ENCODE measurements at regions not wholly inside any gene's neighbourhood (a gene's known extent, or its start where the extent isn't known, plus 50 kb on each side); places are given as distances from the start of the nearest gene placed in this dataset.
A peak's percentile ranks its signal among the peaks of the same experiment; 100 is the strongest.

GRCh38 chr1:55717111-55717510 is 501.9 kb upstream of the USP24 start:
- Histone ChIP-seq H3K36me3 (ENCODE audit: control insufficient read depth, insufficient read depth, low read length) (no peaks in the 10 kb centered on the region), H3K4me3 (ENCODE audit: low read length) (no peak overlapping the region), H3K9me3 (replicated peaks; ENCODE audit: control insufficient read depth, low read depth, low read length) (no peaks in the 10 kb centered on the region), H3K4me1 (ENCODE audit: control insufficient read depth, insufficient read depth, low read length) (peaks cover 37% of the 10 kb centered on the region), H3K27me3 (ENCODE audit: control insufficient read depth, insufficient read depth, low read length) (no peaks in the 10 kb centered on the region), H3K27ac (ENCODE audit: low read length) (no peak overlapping the region)
- no peak for DNase-seq
- WGBS (ENCODE audit: insufficient coverage) = 35% methylated on average over 2 of the region's 3 CpGs

GRCh38 chr1:55716610-55717009 is 501.4 kb upstream of the USP24 start:
- no peak overlapping the region for H3K27ac ChIP-seq (ENCODE audit: low read length)
- no peak overlapping the region for H3K4me3 ChIP-seq (ENCODE audit: low read length)
- no peaks in the 10 kb centered on the region for H3K27me3 ChIP-seq (ENCODE audit: control insufficient read depth, insufficient read depth, low read length)
- H3K9me3 ChIP-seq (replicated peaks; ENCODE audit: control insufficient read depth, low read depth, low read length) = no peaks in the 10 kb centered on the region
- no peak for DNase-seq
- no CpG with 5 or more reads among the region's 1 CpG for WGBS (ENCODE audit: insufficient coverage)
- no peaks in the 10 kb centered on the region for H3K36me3 ChIP-seq (ENCODE audit: control insufficient read depth, insufficient read depth, low read length)
- H3K4me1 ChIP-seq (ENCODE audit: control insufficient read depth, insufficient read depth, low read length) = peaks cover 37% of the 10 kb centered on the region

- no peak overlapping the region for H3K4me3 ChIP-seq (ENCODE audit: low read length)
- DNase-seq = no peak
- no peaks in the 10 kb centered on the region for H3K9me3 ChIP-seq (replicated peaks; ENCODE audit: control insufficient read depth, low read depth, low read length)
- no peaks in the 10 kb centered on the region for H3K27me3 ChIP-seq (ENCODE audit: control insufficient read depth, insufficient read depth, low read length)
- 40% methylated on average over 1 of the region's 2 CpGs for WGBS (ENCODE audit: insufficient coverage)
- H3K4me1 ChIP-seq (ENCODE audit: control insufficient read depth, insufficient read depth, low read length) = peaks cover 37% of the 10 kb centered on the region
- no peak overlapping the region for H3K27ac ChIP-seq (ENCODE audit: low read length)
- no peaks in the 10 kb centered on the region for H3K36me3 ChIP-seq (ENCODE audit: control insufficient read depth, insufficient read depth, low read length)
These were observed 501.0 kb upstream of the USP24 start for GRCh38 chr1:55716151-55716550.

GRCh38 chr1:55714230-55714629 is 499.1 kb upstream of the USP24 start:
- DNase-seq = no peak
- no peaks in the 10 kb centered on the region for H3K27me3 ChIP-seq (ENCODE audit: control insufficient read depth, insufficient read depth, low read length)
- no peaks in the 10 kb centered on the region for H3K9me3 ChIP-seq (replicated peaks; ENCODE audit: control insufficient read depth, low read depth, low read length)
- no peak overlapping the region for H3K27ac ChIP-seq (ENCODE audit: low read length)
- H3K36me3 ChIP-seq (ENCODE audit: control insufficient read depth, insufficient read depth, low read length) = no peaks in the 10 kb centered on the region
- peaks cover 23% of the 10 kb centered on the region for H3K4me1 ChIP-seq (ENCODE audit: control insufficient read depth, insufficient read depth, low read length)
- H3K4me3 ChIP-seq (ENCODE audit: low read length) = no peak overlapping the region
- no CpG with 5 or more reads among the region's 3 CpGs for WGBS (ENCODE audit: insufficient coverage)

GRCh38 chr1:55713516-55713915 is 498.4 kb upstream of the USP24 start:
- Histone ChIP-seq H3K4me1 (ENCODE audit: control insufficient read depth, insufficient read depth, low read length) (peaks cover 16% of the 10 kb centered on the region), H3K27ac (ENCODE audit: low read length) (no peak overlapping the region), H3K36me3 (ENCODE audit: control insufficient read depth, insufficient read depth, low read length) (no peaks in the 10 kb centered on the region), H3K9me3 (replicated peaks; ENCODE audit: control insufficient read depth, low read depth, low read length) (no peaks in the 10 kb centered on the region), H3K4me3 (ENCODE audit: low read length) (no peak overlapping the region), H3K27me3 (ENCODE audit: control insufficient read depth, insufficient read depth, low read length) (no peaks in the 10 kb centered on the region)
- WGBS (ENCODE audit: insufficient coverage) = 66% methylated on average over 3 of the region's 5 CpGs
- no peak for DNase-seq

- H3K36me3 ChIP-seq (ENCODE audit: control insufficient read depth, insufficient read depth, low read length) = no peaks in the 10 kb centered on the region
- no peak overlapping the region for H3K4me3 ChIP-seq (ENCODE audit: low read length)
- H3K27ac ChIP-seq (ENCODE audit: low read length) = no peak overlapping the region
- H3K9me3 ChIP-seq (replicated peaks; ENCODE audit: control insufficient read depth, low read depth, low read length) = no peaks in the 10 kb centered on the region
- no peak for DNase-seq
- peaks cover 6% of the 10 kb centered on the region for H3K4me1 ChIP-seq (ENCODE audit: control insufficient read depth, insufficient read depth, low read length)
- 67% methylated on average over 5 of the region's 6 CpGs for whole genome bisulfite sequencing (ENCODE audit: insufficient coverage)
- no peaks in the 10 kb centered on the region for H3K27me3 ChIP-seq (ENCODE audit: control insufficient read depth, insufficient read depth, low read length)
These were observed 497.0 kb upstream of the USP24 start for GRCh38 chr1:55712148-55712547.

- H3K9me3 ChIP-seq (replicated peaks; ENCODE audit: control insufficient read depth, low read depth, low read length) = no peaks in the 10 kb centered on the region
- H3K4me3 ChIP-seq (ENCODE audit: low read length) = no peak overlapping the region
These were observed 493.6 kb upstream of the USP24 start for GRCh38 chr1:55708781-55709180.

GRCh38 chr1:55707846-55708245 is 492.7 kb upstream of the USP24 start:
- H3K36me3 ChIP-seq (ENCODE audit: control insufficient read depth, insufficient read depth, low read length) = no peaks in the 10 kb centered on the region
- peaks cover 6% of the 10 kb centered on the region for H3K4me1 ChIP-seq (ENCODE audit: control insufficient read depth, insufficient read depth, low read length)
- H3K4me3 ChIP-seq (ENCODE audit: low read length) = no peak overlapping the region
- no peaks in the 10 kb centered on the region for H3K9me3 ChIP-seq (replicated peaks; ENCODE audit: control insufficient read depth, low read depth, low read length)
- H3K27ac ChIP-seq (ENCODE audit: low read length) = no peak overlapping the region
- no peak for DNase-seq
- no peaks in the 10 kb centered on the region for H3K27me3 ChIP-seq (ENCODE audit: control insufficient read depth, insufficient read depth, low read length)
- WGBS (ENCODE audit: insufficient coverage) = 67% methylated on average over 1 of the region's 2 CpGs

More at GRCh38 chr1:55708781-55709180, 493.6 kb upstream of the USP24 start:
- no peak overlapping the region for H3K27ac ChIP-seq (ENCODE audit: low read length)
- DNase-seq = no peak
- no CpG with 5 or more reads among the region's 3 CpGs for WGBS (ENCODE audit: insufficient coverage)
- H3K4me1 ChIP-seq (ENCODE audit: control insufficient read depth, insufficient read depth, low read length) = peaks cover 3% of the 10 kb centered on the region
- H3K27me3 ChIP-seq (ENCODE audit: control insufficient read depth, insufficient read depth, low read length) = no peaks in the 10 kb centered on the region
- no peaks in the 10 kb centered on the region for H3K36me3 ChIP-seq (ENCODE audit: control insufficient read depth, insufficient read depth, low read length)

GRCh38 chr1:55707196-55707595 is 492.0 kb upstream of the USP24 start:
- no peak overlapping the region for H3K27ac ChIP-seq (ENCODE audit: low read length)
- no peak overlapping the region for H3K4me3 ChIP-seq (ENCODE audit: low read length)
- peaks cover 6% of the 10 kb centered on the region for H3K4me1 ChIP-seq (ENCODE audit: control insufficient read depth, insufficient read depth, low read length)

GRCh38 chr1:55706397-55706796 is 491.2 kb upstream of the USP24 start:
- no peak overlapping the region for H3K4me3 ChIP-seq (ENCODE audit: low read length)
- no peaks in the 10 kb centered on the region for H3K27me3 ChIP-seq (ENCODE audit: control insufficient read depth, insufficient read depth, low read length)
- peaks cover 6% of the 10 kb centered on the region for H3K4me1 ChIP-seq (ENCODE audit: control insufficient read depth, insufficient read depth, low read length)
- no peak for DNase-seq
- no peak overlapping the region for H3K27ac ChIP-seq (ENCODE audit: low read length)
- no peaks in the 10 kb centered on the region for H3K36me3 ChIP-seq (ENCODE audit: control insufficient read depth, insufficient read depth, low read length)
- H3K9me3 ChIP-seq (replicated peaks; ENCODE audit: control insufficient read depth, low read depth, low read length) = no peaks in the 10 kb centered on the region
- 100% methylated on average over 1 of the region's 1 CpG for WGBS (ENCODE audit: insufficient coverage)

More at GRCh38 chr1:55707196-55707595, 492.0 kb upstream of the USP24 start:
- Histone ChIP-seq H3K27me3 (ENCODE audit: control insufficient read depth, insufficient read depth, low read length) (no peaks in the 10 kb centered on the region), H3K36me3 (ENCODE audit: control insufficient read depth, insufficient read depth, low read length) (no peaks in the 10 kb centered on the region), H3K9me3 (replicated peaks; ENCODE audit: control insufficient read depth, low read depth, low read length) (no peaks in the 10 kb centered on the region)
- DNase-seq = no peak

GRCh38 chr1:55703726-55704363 is 488.7 kb upstream of the USP24 start:
- no peaks in the 10 kb centered on the region for H3K9me3 ChIP-seq (replicated peaks; ENCODE audit: control insufficient read depth, low read depth, low read length)
- no peak overlapping the region for H3K4me3 ChIP-seq (ENCODE audit: low read length)
- no peaks in the 10 kb centered on the region for H3K36me3 ChIP-seq (ENCODE audit: control insufficient read depth, insufficient read depth, low read length)
- WGBS (ENCODE audit: insufficient coverage) = 61% methylated on average over 4 of the region's 8 CpGs
- peak; percentile 58 for DNase-seq
- no peak overlapping the region for H3K27ac ChIP-seq (ENCODE audit: low read length)
- H3K4me1 ChIP-seq (ENCODE audit: control insufficient read depth, insufficient read depth, low read length) = peaks cover 6% of the 10 kb centered on the region
- H3K27me3 ChIP-seq (ENCODE audit: control insufficient read depth, insufficient read depth, low read length) = no peaks in the 10 kb centered on the region
